Posterior cingulate gyrus (tissue), 11 donors: ENCODE measurements at regions not wholly inside any gene's neighbourhood (a gene's known extent, or its start where the extent isn't known, plus 50 kb on each side); places are given as distances from the start of the nearest gene placed in this dataset.

Experiments used
- DNase-seq, 10 donors: peaks; one replicate each; pipeline versions ENCODE4 v3.0.0 to v3.0.0-alpha.2; 2020 to 2021; ENCODE audit warnings: mixed read lengths in 3 of 10
- intact Hi-C: fragments of 100-400 bp; cut with DNase I; formaldehyde crosslinking; loops from one replicate; pipeline ENCODE4 v1.15.1; 2023

DNA sequence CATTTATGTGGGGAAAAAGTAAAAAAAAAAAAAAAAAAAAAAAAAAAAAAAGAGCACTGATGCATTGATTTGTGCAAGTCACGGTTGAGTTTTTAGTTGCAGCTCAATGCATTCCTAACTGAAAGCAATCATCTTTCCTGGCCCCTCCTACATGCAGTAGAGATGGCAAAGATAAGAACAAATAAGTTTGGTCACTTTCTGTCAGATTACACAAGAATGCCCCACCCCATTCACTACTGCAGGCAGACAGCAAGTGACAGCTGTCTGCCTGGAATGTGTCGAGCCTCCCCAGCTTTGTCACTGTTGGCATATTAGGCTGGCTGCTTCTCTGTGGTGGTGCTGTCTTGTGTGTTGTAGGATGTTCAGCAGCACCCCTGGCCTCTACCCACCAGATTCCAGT is 243.5 kb downstream of the FOXL1 start:
- intact Hi-C loops, result no loop called here
- no peak for DNase-seq

DNA sequence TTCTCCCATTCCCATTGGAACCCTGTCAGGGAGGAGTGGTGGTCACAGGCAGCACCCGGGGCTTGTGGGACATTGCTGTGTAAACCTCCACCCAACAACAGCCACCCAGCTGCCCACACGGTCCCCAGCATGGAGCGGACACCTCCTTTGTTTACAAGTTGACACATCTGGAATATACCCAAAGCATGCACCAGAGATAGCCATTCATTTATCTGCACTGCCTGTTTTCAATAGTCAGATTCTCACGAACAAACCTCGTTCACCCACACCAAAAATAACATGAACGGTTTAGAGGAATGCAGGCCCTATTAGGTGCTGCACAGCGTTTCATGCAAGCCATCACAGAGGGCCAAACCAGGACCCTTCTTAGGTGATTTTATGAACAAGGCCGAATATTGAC is 244.8 kb downstream of the FOXL1 start:
- DNase-seq, result no peak
- intact Hi-C loops, result no loop called here

DNA sequence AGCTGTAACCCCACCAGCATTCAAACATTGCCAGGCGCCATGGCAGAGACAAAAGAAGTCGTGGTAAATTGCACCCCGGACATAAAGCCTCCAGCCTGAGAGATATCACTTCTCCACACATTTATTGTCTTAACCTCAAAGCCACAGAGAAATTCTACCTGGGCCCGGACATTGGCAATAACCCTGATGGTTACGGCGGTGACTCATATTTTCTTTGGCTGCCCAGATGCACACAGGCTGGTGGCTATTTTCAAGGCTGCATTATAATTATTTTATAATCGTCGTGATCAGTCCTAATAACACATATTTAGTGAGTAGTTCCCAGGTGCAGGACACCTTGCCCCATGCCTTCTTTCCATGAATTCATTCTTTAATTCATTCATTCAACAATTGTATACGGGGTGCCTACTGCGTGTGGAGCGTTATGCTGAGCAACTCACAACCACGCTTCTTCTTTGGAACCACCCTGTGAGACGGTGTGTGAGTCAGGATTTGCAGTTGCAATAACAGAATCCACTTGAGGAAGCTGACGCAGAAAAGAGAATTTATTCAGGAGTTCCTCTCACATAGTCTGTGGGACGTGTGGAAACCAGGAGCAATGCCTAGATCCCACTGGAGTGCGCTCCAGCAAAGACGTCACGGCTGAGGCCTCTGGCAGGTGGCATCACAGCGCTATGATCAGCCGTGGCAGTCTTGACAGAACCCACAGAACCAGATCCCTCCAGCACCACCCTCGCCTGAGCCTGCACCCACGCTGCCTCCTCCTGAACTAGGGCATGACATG is 245.7 kb downstream of the FOXL1 start:
- intact Hi-C loops, result no loop called here
- DNase-seq, result peak in 1 of 10 donors; percentile 15

DNA sequence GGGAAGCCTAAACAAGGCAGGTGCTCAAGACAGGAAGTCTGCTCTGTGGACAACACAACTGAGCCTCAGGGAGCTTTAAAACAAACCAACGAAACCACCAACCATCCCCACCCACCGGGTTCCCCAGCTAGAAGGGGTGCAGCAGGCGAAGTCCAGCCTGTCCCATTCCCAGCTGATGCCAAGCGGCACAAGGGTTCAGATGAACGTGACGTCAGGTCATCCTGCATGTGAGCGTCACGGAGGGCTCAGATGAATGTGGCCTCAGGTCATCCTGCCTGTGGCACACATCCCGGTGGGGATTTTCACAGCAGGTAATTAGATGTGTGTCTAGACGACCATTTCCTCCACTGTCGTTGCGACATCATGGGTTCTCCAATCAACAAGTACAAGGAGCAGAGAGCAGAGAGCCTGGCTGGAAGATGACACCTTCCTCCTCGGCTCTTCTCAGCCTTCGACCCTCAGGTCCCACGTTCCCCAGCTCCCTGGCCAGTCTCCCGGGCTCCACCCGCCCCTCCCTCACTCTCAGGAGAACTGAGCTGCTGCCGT is 246.5 kb downstream of the FOXL1 start:
- no peak for DNase-seq
- intact Hi-C loops, result no loop called here

DNA sequence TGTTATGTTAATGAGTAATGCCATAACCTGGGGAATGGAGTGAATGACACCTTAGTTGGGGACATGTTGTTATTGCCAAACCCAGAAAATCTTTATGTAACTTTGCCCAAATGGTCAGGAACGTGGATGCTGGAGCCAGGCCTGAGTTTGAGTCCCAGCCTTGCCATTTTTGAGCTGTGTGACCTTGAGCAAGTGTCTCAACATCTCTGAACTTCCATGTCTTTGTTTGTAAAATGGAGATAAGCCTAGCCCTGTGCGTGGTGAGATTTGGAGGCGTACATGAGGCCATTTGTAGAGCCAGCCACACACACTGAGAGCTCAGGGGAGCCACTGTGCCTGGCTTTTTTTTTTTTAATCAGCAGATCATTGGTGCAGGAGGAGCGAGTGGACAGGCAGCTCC is 247.3 kb downstream of the FOXL1 start:
- intact Hi-C loops, result no loop called here
- DNase-seq, result no peak

DNA sequence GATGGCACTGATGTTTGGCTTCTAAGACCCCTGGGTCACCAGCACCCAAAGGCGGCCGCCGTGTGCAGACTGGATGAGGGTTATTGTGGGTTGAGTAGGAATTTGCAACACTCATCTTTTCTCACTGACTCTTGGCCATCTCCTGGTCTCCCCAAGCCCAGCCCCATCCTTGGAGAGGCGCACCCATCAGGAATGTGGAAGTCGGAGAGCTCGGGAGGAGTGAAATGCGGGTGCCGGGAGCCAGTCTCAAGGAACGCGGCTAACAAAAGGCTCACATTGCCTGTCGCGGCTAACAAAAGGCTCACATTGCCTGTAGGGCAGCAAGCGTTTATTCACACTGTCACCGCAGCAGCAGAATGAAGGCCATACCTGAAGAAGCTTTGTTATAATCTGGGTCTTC is 248.6 kb downstream of the FOXL1 start:
- no peak for DNase-seq

DNA sequence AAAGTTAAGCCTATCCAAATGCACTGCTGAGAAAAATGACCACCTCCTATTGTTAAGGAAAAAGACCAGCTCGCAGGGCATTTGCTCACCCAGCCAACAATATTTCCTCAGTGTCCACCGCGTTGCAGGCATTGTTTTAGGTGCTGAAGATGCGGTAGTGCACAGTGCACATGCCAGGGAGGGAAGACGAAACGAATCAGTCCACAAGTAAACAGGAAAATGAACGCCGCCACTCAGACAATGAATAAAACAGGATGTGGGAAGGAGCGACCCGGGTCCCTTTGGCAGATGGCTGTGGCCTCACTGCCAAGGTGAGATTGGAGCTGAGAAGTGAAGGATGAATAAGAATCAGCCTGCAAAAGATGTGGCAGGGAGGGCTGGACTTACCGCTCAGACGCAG is 249.2 kb downstream of the FOXL1 start:
- intact Hi-C loops, result no loop called here

More for the DNA sequence above, 248.6 kb downstream of the FOXL1 start:
- intact Hi-C loops, result no loop called here

DNA sequence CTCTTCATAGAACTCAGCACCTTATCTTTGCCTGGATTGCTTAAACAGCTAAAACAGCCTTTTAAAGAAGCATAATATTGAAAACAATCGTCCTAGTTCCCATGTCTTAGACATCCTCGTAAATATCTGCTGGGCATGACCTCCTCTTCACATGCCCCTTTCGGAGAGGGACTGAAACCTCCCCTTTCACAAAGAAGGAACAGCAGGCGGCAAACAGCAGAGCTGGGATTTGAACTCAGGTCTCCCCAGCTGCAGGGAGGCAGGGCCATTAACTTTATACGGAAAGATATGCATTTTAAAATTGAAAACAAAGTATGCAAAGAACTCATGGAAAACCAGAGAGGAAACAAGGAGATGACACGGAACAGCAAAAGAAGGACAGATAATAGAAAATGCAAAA is 249.9 kb downstream of the FOXL1 start:
- intact Hi-C loops, result no loop called here
- no peak for DNase-seq

More for the DNA sequence above, 249.2 kb downstream of the FOXL1 start:
- DNase-seq, result no peak

DNA sequence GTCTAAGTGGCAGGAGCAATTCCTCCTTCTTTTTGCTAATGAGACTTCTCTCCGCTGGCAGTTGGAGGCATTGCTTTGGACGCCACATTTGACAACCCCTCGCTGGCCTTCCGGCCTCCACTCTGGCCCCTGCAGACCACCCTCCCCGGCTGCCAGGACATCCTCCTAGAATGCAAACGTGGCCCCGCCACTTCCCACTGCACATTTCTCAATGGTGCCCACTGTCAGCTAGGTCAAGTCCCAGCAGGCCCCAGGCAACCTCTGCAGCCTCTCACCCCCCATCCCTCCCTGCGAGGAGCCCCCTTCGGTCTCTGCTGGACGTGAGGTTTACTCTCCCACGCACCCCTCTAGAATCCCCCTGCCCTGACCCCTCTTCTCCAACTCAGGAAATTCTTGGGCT is 250.3 kb downstream of the FOXL1 start:
- no peak for DNase-seq
- intact Hi-C loops, result no loop called here

DNA sequence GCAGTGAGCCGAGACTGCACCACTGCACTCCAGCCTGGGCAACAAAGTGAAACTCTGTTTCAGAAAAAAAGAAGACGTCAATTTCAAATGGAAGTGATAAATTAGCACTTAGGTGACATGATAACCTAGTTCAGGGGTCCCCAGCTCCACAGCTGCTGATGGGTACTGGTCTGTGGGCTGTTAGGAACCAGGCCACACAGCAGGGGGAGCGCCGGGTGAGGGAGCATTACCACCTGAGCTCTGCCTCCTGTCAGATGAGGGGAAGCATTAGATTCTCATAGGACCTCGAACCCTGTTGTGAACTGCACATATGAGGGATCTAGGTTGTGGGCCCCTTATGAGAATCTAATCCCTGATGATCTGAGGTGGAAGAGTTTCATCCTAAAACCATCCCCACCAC is 253.0 kb downstream of the FOXL1 start:
- peak in 1 of 10 donors; percentile 9 for DNase-seq
- intact Hi-C loops, result no loop called here

DNA sequence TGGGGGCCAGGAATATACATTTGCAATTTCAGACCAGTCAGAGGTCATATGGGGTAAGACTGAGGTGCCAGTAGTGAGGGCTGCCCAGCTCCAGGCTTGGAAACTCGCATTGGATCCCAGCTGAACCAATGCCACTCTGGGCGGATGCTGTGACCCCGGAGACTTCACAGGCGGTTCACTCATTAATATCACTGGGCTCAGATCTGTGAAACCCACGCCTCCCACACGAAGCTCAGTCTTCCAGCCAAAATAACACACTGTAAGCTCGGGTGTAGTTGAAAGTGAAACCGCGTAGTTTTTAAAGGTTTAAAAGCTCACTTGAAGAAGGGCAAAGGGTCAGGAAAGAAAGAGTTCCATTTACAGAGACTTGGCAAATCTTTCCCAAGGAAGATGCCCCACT is 254.8 kb downstream of the FOXL1 start:
- intact Hi-C loops, result no loop called here
- DNase-seq, result no peak

DNA sequence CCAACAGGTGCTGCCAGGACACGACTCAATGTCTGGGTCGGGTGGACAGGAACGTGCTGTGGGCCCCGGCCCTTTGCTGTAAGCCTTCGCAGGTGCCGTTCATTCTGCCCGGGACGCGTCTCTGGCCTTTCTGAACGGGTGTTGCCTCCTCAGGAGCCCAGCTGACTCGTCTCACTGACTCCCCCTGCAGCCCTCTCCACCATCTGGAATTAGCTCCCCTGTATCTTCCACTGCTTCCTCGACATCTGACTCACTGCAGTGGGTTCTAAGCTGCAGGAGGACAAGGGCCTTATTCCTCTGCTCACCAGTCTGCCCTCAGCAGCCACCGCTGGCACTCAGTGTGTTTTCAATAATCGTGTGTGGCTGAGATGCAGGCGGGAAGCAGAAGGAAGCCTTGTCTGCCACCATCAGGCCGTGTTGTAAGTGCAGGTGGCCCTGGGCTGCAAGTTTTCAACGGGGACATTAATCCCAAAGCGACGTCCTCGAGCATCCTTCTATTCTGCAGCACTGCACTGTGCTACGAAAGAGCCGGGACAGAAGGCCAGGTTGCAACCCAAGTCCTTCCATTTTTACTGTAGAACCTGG is 256.2 kb downstream of the FOXL1 start:
- intact Hi-C loops, result no loop called here
- DNase-seq, result no peak

DNA sequence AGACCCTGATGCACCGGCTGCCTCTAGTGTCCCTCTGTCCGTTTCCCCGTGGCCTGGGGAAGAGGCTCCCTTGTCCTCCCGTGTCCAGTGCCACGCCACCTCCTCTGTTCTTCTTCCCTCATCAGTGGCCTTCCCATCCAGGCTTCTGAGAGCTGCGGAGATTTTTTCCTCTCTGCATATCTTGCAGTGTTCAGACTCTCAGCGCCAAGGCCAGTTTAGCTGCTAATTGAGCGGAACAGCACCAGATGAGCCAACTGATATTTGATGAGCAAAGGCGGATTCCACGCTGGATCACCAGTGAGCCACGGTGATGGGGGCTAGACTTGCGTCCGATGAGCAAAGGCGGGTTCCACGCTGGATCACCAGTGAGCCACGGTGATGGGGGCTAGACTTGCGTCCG is 257.6 kb downstream of the FOXL1 start:
- DNase-seq, result no peak
- intact Hi-C loops, result no loop called here

DNA sequence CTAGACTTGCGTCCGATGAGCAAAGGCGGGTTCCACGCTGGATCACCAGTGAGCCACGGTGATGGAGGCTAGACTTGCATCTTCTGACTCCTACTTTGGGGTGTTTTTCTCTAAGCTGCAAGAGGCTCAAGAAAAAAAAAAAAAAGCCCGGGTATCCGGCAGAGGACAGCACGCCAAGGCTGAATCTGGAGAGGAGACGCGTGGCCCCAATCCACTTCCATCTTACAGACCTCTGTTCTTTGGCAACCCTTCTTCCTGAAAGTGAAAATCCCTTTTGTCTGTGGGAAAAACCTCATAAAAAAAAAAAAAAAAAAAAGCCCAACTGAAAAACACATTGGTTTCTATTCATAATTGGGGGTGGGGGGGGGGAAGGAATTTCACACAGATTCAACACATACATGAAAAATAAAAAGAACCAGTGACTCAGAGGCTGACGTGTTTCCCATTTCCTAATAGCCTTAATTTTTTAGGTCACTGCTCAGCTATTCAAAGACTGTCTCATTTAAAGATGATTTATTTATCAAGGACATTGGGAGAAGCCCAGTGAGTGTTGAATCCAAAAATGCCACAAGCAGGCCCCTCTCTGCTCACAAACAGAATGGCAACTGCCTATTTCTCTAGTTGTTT is 258.3 kb downstream of the FOXL1 start:
- peak in 1 of 10 donors; percentile 1 for DNase-seq
- intact Hi-C loops, result no loop called here

DNA sequence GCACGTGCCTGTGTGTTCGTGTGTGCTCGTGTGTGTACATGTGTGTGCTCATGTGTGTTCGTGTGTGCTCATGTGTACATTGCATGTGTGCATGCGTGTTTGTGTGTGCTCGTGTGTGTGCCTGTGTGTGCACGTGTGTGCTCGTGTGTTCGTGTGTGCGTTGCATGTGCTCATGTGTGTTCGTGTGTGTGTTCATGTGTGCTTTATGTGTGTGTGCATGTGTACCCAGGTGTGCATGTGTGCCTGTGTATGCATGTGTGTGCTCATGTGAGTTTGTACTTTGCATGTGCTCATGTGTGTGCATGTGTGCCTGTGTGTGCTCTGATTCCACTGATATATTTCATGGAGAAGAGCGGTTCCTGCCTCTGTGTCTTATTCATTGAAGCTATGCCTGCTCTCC is 265.5 kb downstream of the FOXL1 start:
- DNase-seq, result peak in 1 of 10 donors; percentile 3
- intact Hi-C loops, result no loop called here

DNA sequence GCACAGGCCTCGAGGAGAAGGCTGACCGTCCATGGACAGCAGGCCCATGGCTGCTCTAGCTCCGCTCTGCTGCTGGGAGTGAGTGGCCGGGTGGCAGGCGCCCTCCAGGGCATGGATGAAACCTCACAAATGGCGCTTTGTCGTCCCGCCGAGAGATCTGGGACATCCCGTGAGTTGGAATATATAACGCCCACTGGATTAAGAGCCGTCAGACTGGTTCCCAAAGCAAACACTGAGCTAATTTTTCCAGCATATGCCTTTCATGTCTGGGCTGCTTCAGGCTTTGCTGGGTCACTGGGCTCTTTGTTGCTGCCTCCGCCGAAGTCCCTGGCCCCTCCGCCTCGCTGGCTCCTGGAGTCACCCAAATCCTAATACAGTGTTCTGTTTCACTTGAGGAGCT is 266.3 kb downstream of the FOXL1 start:
- DNase-seq, result peak in 1 of 10 donors; percentile 10
- intact Hi-C loops, result no loop called here

DNA sequence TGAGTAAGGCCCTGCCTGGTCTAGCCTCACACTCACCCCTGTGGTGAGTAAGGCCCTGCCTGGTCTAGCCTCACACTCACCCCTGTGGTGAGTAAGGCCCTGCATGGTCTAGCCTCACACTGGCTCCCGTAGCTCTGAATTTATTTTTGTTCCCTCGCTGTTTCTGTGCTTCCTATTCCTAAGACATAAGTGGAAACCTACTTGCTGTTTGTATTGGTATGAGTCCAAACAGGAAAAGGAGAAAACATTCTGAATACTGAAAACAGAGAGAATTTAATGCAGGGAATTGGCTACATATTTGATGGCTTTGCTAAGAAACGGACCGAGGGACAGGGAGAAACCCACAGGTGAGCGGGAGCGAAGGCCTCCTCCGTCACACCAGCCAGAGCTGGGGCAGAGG is 267.8 kb downstream of the FOXL1 start:
- intact Hi-C loops, result no loop called here
- DNase-seq, result peak in 1 of 10 donors; percentile 25

DNA sequence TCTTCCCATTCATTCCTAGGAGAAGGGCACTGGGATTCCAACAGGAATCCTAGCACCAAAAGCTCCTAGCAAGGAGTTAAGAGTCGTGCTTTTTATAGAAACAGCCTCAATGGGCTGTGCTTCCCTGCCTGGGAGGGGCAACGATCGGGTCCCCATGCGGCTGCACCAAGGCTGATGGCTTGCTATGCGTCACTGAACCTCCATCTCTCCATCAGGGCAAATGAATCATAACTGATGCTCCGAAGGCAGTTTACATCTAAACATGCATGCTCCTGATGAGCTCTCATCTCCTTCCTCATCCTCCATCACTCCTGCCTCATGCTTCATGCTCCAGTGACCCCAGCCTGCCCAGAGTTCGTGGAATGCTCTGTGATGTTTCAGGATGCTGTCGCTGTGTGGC is 270.5 kb downstream of the FOXL1 start:
- intact Hi-C loops, result no loop called here
- peak in 1 of 10 donors; percentile 21 for DNase-seq

DNA sequence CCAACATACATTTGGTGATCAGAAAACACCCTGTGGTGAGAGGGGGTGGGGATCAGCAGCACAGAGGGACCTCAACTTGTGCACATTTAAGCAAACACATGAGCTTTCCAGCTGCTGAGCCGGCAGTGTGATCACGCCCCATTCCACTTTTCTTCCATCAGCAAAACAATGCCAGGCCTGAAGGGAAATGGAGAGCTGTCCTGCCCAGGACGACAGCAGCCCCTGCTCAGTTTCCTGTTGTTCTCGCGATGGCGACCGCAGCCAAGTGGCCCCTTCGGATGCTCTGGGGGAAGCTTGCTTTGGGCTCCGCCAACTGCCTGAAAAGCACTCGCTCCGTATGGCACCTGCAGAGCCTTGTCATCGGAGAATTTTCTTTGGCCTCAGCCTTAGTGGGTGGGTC is 272.3 kb downstream of the FOXL1 start:
- peak in 1 of 10 donors; percentile 33 for DNase-seq
- intact Hi-C loops, result no loop called here

DNA sequence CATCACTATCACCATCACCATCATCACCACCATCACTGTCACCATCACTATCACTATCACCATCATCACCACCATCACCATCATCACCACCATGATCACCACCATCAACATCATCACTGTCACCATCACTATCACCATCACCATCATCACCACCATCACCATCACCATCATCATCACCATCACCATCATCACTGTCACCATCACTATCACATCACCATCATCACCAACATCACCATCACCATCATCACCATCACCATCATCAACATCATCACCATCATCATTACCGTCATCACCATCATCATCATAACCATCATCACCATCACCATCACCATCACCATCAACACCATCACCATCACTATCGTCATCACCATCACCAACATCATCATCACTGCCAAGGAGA is 273.8 kb downstream of the FOXL1 start:
- DNase-seq, result no peak
- intact Hi-C loops, result no loop called here

DNA sequence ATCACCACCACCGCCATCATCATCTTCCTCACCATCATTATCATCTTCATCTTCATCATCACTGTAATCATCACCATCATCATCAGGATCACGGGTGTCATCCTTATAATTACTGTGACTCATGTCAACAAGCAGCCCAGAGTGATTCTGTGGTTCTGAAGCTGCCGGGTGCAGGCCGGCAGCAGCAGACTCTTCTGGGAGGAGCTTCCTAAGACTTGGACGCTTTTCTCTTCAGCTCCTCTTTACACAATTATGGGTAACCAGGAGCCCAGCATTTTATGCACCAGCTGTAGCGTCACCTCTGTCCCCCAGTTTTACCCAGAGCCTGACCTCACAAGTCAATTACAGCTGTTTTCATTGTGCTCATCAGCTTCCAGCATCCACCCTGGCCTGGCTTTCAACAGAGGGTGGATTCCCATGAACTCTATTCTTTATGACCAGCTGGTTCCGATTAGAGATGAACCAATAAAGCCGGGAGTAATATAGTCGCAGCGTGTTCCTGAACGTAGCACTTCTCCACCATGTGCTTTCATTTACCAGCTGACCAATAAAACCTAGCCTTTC is 275.8 kb downstream of the FOXL1 start:
- DNase-seq, result no peak
- intact Hi-C loops, result no loop called here
